Uterus (tissue), 2 donors: ENCODE measurements at regions not wholly inside any gene's neighbourhood (a gene's known extent, or its start where the extent isn't known, plus 50 kb on each side); places are given as distances from the start of the nearest gene placed in this dataset.

Source experiments
- POLR2A ChIP-seq, 2 donors: fragments of 450-650 bp; IDR thresholded peaks; one replicate each; pipeline ENCODE4 v1.6.1; 2016; ENCODE audit warnings: antibody characterized with exemption in 2 of 2, mild to moderate bottlenecking in 1 of 2, moderate library complexity in 1 of 2
- TF ChIP-seq, protein P1 (sequence below), 4 experiments: fragments of 200-600 bp in 2 of 4; fragments of 450-650 bp in 2 of 4; sonication (generic) in 2 of 4; IDR thresholded peaks; one replicate each; pipeline ENCODE4 v1.5.1; 2016 to 2019; ENCODE audit warnings: antibody characterized with exemption in 4 of 4, mild to moderate bottlenecking in 2 of 4, moderate library complexity in 1 of 4

DNA sequence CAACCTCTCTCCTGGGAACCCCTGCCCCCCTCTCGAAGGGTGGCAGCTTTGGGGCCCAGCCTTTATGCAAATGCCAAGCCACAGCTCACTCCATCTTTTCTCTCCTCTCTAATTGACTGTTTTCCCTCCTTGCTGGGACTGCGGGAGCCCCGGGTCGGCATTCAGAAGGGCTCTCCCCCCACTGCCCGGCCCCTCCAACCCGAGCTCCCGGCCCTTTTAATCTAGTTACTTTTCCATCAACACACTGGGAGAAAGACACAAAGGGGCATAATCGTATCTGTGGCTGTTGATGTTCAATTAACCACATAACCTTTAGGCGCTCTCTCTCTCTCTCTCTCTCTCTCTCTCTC lies 95.4 kb downstream of the INHBB start:
- TF ChIP-seq, protein P1, sequence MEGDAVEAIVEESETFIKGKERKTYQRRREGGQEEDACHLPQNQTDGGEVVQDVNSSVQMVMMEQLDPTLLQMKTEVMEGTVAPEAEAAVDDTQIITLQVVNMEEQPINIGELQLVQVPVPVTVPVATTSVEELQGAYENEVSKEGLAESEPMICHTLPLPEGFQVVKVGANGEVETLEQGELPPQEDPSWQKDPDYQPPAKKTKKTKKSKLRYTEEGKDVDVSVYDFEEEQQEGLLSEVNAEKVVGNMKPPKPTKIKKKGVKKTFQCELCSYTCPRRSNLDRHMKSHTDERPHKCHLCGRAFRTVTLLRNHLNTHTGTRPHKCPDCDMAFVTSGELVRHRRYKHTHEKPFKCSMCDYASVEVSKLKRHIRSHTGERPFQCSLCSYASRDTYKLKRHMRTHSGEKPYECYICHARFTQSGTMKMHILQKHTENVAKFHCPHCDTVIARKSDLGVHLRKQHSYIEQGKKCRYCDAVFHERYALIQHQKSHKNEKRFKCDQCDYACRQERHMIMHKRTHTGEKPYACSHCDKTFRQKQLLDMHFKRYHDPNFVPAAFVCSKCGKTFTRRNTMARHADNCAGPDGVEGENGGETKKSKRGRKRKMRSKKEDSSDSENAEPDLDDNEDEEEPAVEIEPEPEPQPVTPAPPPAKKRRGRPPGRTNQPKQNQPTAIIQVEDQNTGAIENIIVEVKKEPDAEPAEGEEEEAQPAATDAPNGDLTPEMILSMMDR (IDR thresholded peaks at IDR 0.05), result no peak
- no peak for TF ChIP-seq POLR2A (IDR thresholded peaks at IDR 0.05)
